SU-DHL-6 (cell line): ENCODE measurements at regions not wholly inside any gene's neighbourhood (a gene's known extent, or its start where the extent isn't known, plus 50 kb on each side); places are given as distances from the start of the nearest gene placed in this dataset.

ENCODE experiments used
- H2AFZ ChIP-seq: fragments of 200-600 bp; sonication (generic); 2 replicates; pipeline ENCODE4 v1.6.1; 2014; ENCODE audit warnings: low read depth, mild to moderate bottlenecking, moderate library complexity, mixed read lengths, antibody characterized with exemption, low read length; ENCODE audit not compliant: severe bottlenecking
- H3F3A ChIP-seq: fragments of 200-600 bp; shearing (Covaris generic); 2 replicates; pipeline ENCODE4 v1.6.0; 2016; ENCODE audit warnings: antibody characterized with exemption, mild to moderate bottlenecking; ENCODE audit not compliant: insufficient read depth
- H3K27ac ChIP-seq: fragments of 200-600 bp; sonication (generic); 2 replicates; pipeline ENCODE4 v1.5.1; 2016; ENCODE audit warnings: low read depth, mild to moderate bottlenecking, low read length, moderate library complexity, mixed read lengths
- H3K27me3 ChIP-seq: fragments of 200-600 bp; sonication (generic), shearing (Covaris generic); 2 replicates; pipeline ENCODE4 v1.6.0; 2014; ENCODE audit warnings: mild to moderate bottlenecking, low read length
- H3K36me3 ChIP-seq: fragments of 200-600 bp; sonication (generic); 2 replicates; pipeline ENCODE4 v1.6.1; 2014; ENCODE audit warnings: mild to moderate bottlenecking, low read length, mixed read lengths
- H3K4me2 ChIP-seq: fragments of 300-600, 200-600 bp; shearing (Covaris generic), sonication (generic); 2 replicates; pipeline ENCODE4 v1.6.0; 2014; ENCODE audit warnings: low read length, low read depth, mild to moderate bottlenecking; ENCODE audit not compliant: poor library complexity, severe bottlenecking
- H3K4me3 ChIP-seq: fragments of 200-600 bp; sonication (generic); 2 replicates; pipeline ENCODE4 v1.5.1; 2014; ENCODE audit warnings: antibody characterized with exemption, low read length, mild to moderate bottlenecking, mixed read lengths; ENCODE audit not compliant: insufficient read depth, poor library complexity, severe bottlenecking
- H3K79me2 ChIP-seq: fragments of 200-600 bp; sonication (generic); 2 replicates; pipeline ENCODE4 v1.6.1; 2014; ENCODE audit warnings: mild to moderate bottlenecking, low read length, moderate library complexity; ENCODE audit not compliant: insufficient read depth
- H3K9ac ChIP-seq: fragments of 200-600 bp; sonication (generic); 2 replicates; pipeline ENCODE4 v1.7.0; 2014; ENCODE audit warnings: mild to moderate bottlenecking, low read length
- H3K9me2 ChIP-seq: fragments of 200-600 bp; sonication (generic); replicated peaks from 2 replicates; pipeline ENCODE4 v1.6.1; 2014; ENCODE audit warnings: low read length; ENCODE audit not compliant: insufficient read depth
- H3K9me3 ChIP-seq: fragments of 200-600 bp; sonication (generic); 2 replicates; pipeline ENCODE4 v1.6.1; 2014; ENCODE audit warnings: low read length, mixed read lengths; ENCODE audit not compliant: insufficient read depth
- H4K20me1 ChIP-seq: fragments of 200-600 bp; sonication (generic); 2 replicates; pipeline ENCODE4 v1.6.1; 2014; ENCODE audit warnings: low read depth, mild to moderate bottlenecking, antibody characterized with exemption, low read length, moderate library complexity, mixed read lengths
- CTCF ChIP-seq: fragments of 200-600 bp; sonication (generic); IDR thresholded peaks from one replicate; pipeline ENCODE4 v1.5.1; 2017; ENCODE audit warnings: antibody characterized with exemption, mild to moderate bottlenecking, low read length, moderate library complexity; ENCODE audit not compliant: insufficient read depth, poor library complexity, severe bottlenecking
- EZH2phosphoT487 ChIP-seq: fragments of 200-600 bp; sonication (generic), shearing (Covaris generic); conservative IDR thresholded peaks from 2 replicates; pipeline ENCODE4 v1.6.1; 2018; ENCODE audit warnings: mild to moderate bottlenecking, antibody characterized with exemption, low read length, moderate library complexity, mixed read lengths

- H3K79me2 ChIP-seq, result no peaks in the 10 kb centered on the region
- H3F3A ChIP-seq, result 0 out of 2 replicates have a peak, but pooled peaks cover 9% of the 10 kb centered on the region
- H2AFZ ChIP-seq, result no peak overlapping the region
- no peaks in the 10 kb centered on the region for H3K9me2 ChIP-seq
- no peak overlapping the region for H3K9ac ChIP-seq
- no peaks in the 10 kb centered on the region for H3K36me3 ChIP-seq
- H3K27ac ChIP-seq, result no peak overlapping the region
- no peaks in the 10 kb centered on the region for H4K20me1 ChIP-seq
- H3K4me3 ChIP-seq, result no peak overlapping the region
- H3K4me2 ChIP-seq, result no peak overlapping the region
- no peaks in the 10 kb centered on the region for H3K9me3 ChIP-seq
- H3K27me3 ChIP-seq, result no peaks in the 10 kb centered on the region
- TF ChIP-seq EZH2phosphoT487, result no peak
- no peak for TF ChIP-seq CTCF
These were observed 86.3 kb upstream of the VPREB1 start for GRCh38 chr22:22158207-22158816.

DNA sequence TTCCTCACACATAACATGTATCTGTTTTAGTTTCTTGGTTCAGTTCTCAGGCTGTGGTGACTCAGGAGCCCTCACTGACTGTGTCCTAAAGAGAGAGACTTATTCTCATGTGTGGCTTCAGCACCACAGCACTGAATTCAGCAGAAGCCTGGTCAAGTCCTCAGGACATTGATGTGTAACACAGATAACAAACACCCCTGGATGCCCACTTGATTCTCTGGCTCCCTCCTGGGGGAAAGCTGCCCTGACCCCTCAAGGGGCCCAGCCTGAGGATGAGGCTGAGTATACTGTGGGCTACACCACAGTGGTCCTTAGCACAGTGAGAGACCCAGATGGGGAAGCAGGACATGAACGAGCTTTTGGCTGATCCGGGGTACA, 87.2 kb upstream of the VPREB1 start:
- Histone ChIP-seq H3K9me2 (no peaks in the 10 kb centered on the region), H3K4me2 (peak overlapping the region; percentile 42), H3F3A (no peaks in the 10 kb centered on the region), H4K20me1 (no peaks in the 10 kb centered on the region), H2AFZ (peak overlapping the region; percentile 55), H3K27me3 (no peaks in the 10 kb centered on the region), H3K4me3 (no peak overlapping the region), H3K27ac (peak overlapping the region; percentile 73), H3K36me3 (no peaks in the 10 kb centered on the region), H3K79me2 (no peaks in the 10 kb centered on the region), H3K9ac (peak overlapping the region; percentile 45), H3K9me3 (no peaks in the 10 kb centered on the region)
- TF ChIP-seq EZH2phosphoT487, result no peak
- TF ChIP-seq CTCF, result no peak

- Histone ChIP-seq H3K9me2 (no peaks in the 10 kb centered on the region), H3K9me3 (no peaks in the 10 kb centered on the region), H3K36me3 (no peaks in the 10 kb centered on the region), H3F3A (no peaks in the 10 kb centered on the region), H4K20me1 (no peaks in the 10 kb centered on the region), H3K9ac (peak overlapping the region; percentile 45), H3K4me2 (peak overlapping the region; percentile 42), H3K27me3 (no peaks in the 10 kb centered on the region), H3K27ac (peak overlapping the region; percentile 73), H2AFZ (peak overlapping the region; percentile 55), H3K4me3 (no peak overlapping the region), H3K79me2 (no peaks in the 10 kb centered on the region)
- TF ChIP-seq EZH2phosphoT487 (no peak), CTCF (peak; percentile 33)
These were observed 87.8 kb upstream of the VPREB1 start for GRCh38 chr22:22156716-22157347.
